Thoracic aorta (tissue), 2 donors: ENCODE measurements at regions not wholly inside any gene's neighbourhood (a gene's known extent, or its start where the extent isn't known, plus 50 kb on each side); places are given as distances from the start of the nearest gene placed in this dataset.

Experiments
- ATAC-seq: fragments of 150-250 bp; one replicate; pipeline ENCODE4 v1.8.0; 2017; ENCODE audit warnings: low read depth; ENCODE audit not compliant: insufficient number of reproducible peaks, low FRiP score
- DNase-seq: peaks from one replicate; pipeline ENCODE4 v3.0.0-alpha.2; 2020; ENCODE audit warnings: low spot score
- H3K27ac ChIP-seq, 2 donors: fragments of 200-600 bp; sonication (generic); 1 replicate in 1 of 2; 2 replicates in 1 of 2; pipeline ENCODE4 v1.5.1; 2016; ENCODE audit warnings: mild to moderate bottlenecking in 2 of 2, moderate library complexity in 2 of 2
- H3K27me3 ChIP-seq: fragments of 200-600 bp; sonication (generic); replicated peaks from 2 replicates; pipeline ENCODE4 v1.6.0; 2016; ENCODE audit warnings: mild to moderate bottlenecking; ENCODE audit not compliant: insufficient read depth
- H3K36me3 ChIP-seq: fragments of 200-600 bp; sonication (generic); one replicate; pipeline ENCODE4 v1.5.1; 2016
- H3K4me1 ChIP-seq, 2 donors: fragments of 200-600 bp; sonication (generic); 1 replicate in 1 of 2; 2 replicates in 1 of 2; pipeline versions ENCODE4 v1.5.1 to v1.6.0; 2016; ENCODE audit warnings: low read depth in 2 of 2, mild to moderate bottlenecking in 1 of 2; ENCODE audit not compliant: control insufficient read depth in 1 of 2
- H3K4me3 ChIP-seq: fragments of 200-600 bp; sonication (generic); 2 replicates; pipeline ENCODE4 v1.5.1; 2016; ENCODE audit warnings: mild to moderate bottlenecking
- H3K9me3 ChIP-seq: fragments of 200-600 bp; sonication (generic); 2 replicates; pipeline ENCODE4 v1.5.1; 2016
- CTCF ChIP-seq: fragments of 200-600 bp; sonication (generic); IDR thresholded peaks from one replicate; pipeline ENCODE4 v1.5.1; 2019; ENCODE audit warnings: antibody characterized with exemption

- DNase-seq: no peak
- TF ChIP-seq CTCF: no peak
- Histone ChIP-seq H3K4me3 (no peak overlapping the region), H3K27me3 (no peaks in the 10 kb centered on the region), H3K36me3 (no peaks in the 10 kb centered on the region), H3K4me1 (peaks cover 16 to 45% of the 10 kb centered on the region in 2 donors), H3K27ac (no peak overlapping the region), H3K9me3 (no peaks in the 10 kb centered on the region)
- no peak for ATAC-seq
Measured at GRCh38 chr16:65782611-65783600, 583.6 kb upstream of the CDH5 start.

- H3K27me3 ChIP-seq: no peaks in the 10 kb centered on the region
- H3K4me1 ChIP-seq: peaks cover 16 to 45% of the 10 kb centered on the region in 2 donors
- no peaks in the 10 kb centered on the region for H3K36me3 ChIP-seq
- H3K27ac ChIP-seq: no peak overlapping the region
- ATAC-seq (no peak), DNase-seq (no peak)
- H3K9me3 ChIP-seq: no peaks in the 10 kb centered on the region
- H3K4me3 ChIP-seq: no peak overlapping the region
- TF ChIP-seq CTCF: no peak
Measured at GRCh38 chr16:65781855-65782254, 584.6 kb upstream of the CDH5 start.

GRCh38 chr16:65781363-65781762 is 585.1 kb upstream of the CDH5 start:
- H3K4me1 ChIP-seq: peaks cover 16 to 45% of the 10 kb centered on the region in 2 donors
- no peak overlapping the region for H3K27ac ChIP-seq
- DNase-seq (no peak), ATAC-seq (no peak)
- no peak overlapping the region for H3K4me3 ChIP-seq
- TF ChIP-seq CTCF: no peak
- H3K27me3 ChIP-seq: no peaks in the 10 kb centered on the region
- H3K9me3 ChIP-seq: no peaks in the 10 kb centered on the region
- no peaks in the 10 kb centered on the region for H3K36me3 ChIP-seq

- Histone ChIP-seq H3K9me3 (no peaks in the 10 kb centered on the region), H3K4me1 (peaks cover 16 to 44% of the 10 kb centered on the region in 2 donors), H3K27ac (peak overlapping the region in 1 of 2 donors; percentile 41), H3K27me3 (no peaks in the 10 kb centered on the region), H3K4me3 (no peak overlapping the region), H3K36me3 (no peaks in the 10 kb centered on the region)
- no peak for TF ChIP-seq CTCF
- DNase-seq (no peak), ATAC-seq (no peak)
Measured at GRCh38 chr16:65779201-65779600, 587.3 kb upstream of the CDH5 start.

GRCh38 chr16:65776639-65777183 is 589.8 kb upstream of the CDH5 start:
- Histone ChIP-seq H3K36me3 (no peaks in the 10 kb centered on the region), H3K4me3 (no peak overlapping the region), H3K27ac (no peak overlapping the region), H3K9me3 (no peaks in the 10 kb centered on the region), H3K4me1 (peaks cover 5 to 21% of the 10 kb centered on the region in 2 donors), H3K27me3 (no peaks in the 10 kb centered on the region)
- ATAC-seq (no peak), DNase-seq (no peak)
- no peak for TF ChIP-seq CTCF
